Loucy (cell line): ENCODE measurements at regions not wholly inside any gene's neighbourhood (a gene's known extent, or its start where the extent isn't known, plus 50 kb on each side); places are given as distances from the start of the nearest gene placed in this dataset.

Experiments
- EZH2phosphoT487 ChIP-seq: fragments of 200-600 bp; IDR thresholded peaks from 2 replicates; pipeline ENCODE4 v1.6.1; 2018; ENCODE audit warnings: antibody characterized with exemption, mild to moderate bottlenecking, moderate library complexity, borderline replicate concordance
- TF ChIP-seq, protein P1 (sequence below): fragments of 200-600 bp; sonication (generic); conservative IDR thresholded peaks from 2 replicates; pipeline ENCODE4 v1.5.1; 2014; ENCODE audit warnings: mild to moderate bottlenecking, antibody characterized with exemption, low read length

- TF ChIP-seq EZH2phosphoT487 = no peak
- TF ChIP-seq, protein P1, sequence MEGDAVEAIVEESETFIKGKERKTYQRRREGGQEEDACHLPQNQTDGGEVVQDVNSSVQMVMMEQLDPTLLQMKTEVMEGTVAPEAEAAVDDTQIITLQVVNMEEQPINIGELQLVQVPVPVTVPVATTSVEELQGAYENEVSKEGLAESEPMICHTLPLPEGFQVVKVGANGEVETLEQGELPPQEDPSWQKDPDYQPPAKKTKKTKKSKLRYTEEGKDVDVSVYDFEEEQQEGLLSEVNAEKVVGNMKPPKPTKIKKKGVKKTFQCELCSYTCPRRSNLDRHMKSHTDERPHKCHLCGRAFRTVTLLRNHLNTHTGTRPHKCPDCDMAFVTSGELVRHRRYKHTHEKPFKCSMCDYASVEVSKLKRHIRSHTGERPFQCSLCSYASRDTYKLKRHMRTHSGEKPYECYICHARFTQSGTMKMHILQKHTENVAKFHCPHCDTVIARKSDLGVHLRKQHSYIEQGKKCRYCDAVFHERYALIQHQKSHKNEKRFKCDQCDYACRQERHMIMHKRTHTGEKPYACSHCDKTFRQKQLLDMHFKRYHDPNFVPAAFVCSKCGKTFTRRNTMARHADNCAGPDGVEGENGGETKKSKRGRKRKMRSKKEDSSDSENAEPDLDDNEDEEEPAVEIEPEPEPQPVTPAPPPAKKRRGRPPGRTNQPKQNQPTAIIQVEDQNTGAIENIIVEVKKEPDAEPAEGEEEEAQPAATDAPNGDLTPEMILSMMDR = peak; percentile 36
Measured at GRCh38 chr1:115463347-115463746, 125.3 kb upstream of the NGF start.
